ENCODE measurements at regions not wholly inside any gene's neighbourhood (a gene's known extent, or its start where the extent isn't known, plus 50 kb on each side); places are given as distances from the start of the nearest gene placed in this dataset.

DNA sequence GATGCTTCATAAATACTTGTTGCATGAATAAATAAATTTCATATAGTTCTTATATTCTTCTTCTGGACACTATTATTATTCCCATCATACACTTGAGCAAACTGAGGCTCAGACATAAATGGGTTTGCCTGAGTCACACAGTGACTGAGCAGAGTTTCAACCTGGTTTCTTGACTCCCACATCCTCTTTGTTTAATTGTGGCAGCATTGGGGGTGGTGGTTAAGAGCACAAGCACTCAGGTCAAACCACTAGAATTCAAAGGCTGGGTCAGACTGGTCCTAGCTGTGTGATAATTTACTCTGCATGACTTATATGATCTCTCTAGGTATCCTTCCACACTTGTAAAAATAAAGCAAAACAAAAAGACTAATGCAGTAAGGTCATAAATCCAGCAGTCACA lies 274.9 kb upstream of the SRRM4 start:
- DNase-seq: no peak

GRCh38 chr12:118709946-118710345 lies 271.4 kb upstream of the SRRM4 start:
- no peak for DNase-seq

GRCh38 chr12:118711185-118711584 lies 270.2 kb upstream of the SRRM4 start:
- no peak for DNase-seq

GRCh38 chr12:118714051-118714460 lies 267.3 kb upstream of the SRRM4 start:
- DNase-seq: no peak

DNA sequence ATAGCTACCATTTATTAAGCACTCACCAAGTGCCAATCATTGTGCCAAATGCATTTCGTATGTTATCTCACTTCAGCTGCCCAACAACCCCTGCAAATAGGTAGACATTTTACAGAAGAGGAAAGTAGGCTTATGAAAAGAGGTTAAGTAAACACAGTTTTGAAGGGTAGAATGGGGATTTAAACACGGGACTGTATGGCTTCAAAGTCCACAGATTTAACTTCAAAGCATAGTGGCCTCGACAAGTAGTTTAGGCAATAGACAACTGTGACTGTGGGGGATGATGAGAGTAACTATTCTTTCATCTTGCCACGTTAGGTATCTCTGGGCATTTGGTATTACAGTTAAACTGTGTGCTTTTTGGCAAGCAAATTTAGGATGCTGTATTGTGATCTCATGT lies 266.8 kb upstream of the SRRM4 start:
- no peak for DNase-seq

DNA sequence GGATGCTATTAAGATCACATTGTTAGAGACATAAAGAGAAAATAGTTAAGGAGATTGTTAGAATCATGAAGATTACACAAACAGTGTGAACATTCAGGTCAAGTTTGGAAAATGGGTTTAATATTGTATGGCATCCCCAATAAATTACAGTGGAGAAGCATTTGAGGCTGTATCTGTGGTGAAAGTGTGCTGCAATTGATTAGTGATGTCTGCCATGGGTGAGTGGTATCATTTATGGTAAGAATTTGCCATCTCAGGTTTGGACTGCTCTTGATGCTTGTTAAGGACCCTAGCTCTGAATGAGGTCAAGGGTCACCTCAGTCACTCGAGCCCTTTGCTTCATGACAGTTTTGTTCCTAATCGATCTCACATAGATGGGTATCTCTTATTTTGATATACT lies 265.7 kb upstream of the SRRM4 start:
- no peak for DNase-seq

GRCh38 chr12:118727196-118727978 lies 254.0 kb upstream of the SRRM4 start:
- DNase-seq: no peak

- DNase-seq: no peak
Observed at GRCh38 chr12:118727979-118728366, 253.4 kb upstream of the SRRM4 start.

DNA sequence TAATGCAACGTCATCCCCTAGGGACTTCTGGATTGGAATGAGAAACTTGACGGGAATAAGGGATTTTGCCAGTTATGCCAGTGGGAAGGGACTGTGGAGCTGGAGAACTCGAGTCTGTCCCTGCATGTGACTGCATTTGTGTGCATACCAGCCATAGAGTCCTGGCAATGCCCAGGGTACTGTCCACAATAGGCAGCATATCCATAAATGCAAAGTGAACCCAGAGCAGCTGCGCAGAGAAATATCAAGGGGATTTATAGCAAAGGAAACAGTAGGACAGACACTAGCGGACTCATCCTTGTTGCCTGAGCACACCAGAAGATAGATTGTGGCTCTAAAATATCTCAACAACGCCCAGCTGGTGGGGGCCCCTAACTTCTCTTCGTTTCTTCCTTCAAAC lies 247.1 kb upstream of the SRRM4 start:
- DNase-seq: no peak

GRCh38 chr12:118737985-118738540 lies 243.3 kb upstream of the SRRM4 start:
- no peak for DNase-seq

DNA sequence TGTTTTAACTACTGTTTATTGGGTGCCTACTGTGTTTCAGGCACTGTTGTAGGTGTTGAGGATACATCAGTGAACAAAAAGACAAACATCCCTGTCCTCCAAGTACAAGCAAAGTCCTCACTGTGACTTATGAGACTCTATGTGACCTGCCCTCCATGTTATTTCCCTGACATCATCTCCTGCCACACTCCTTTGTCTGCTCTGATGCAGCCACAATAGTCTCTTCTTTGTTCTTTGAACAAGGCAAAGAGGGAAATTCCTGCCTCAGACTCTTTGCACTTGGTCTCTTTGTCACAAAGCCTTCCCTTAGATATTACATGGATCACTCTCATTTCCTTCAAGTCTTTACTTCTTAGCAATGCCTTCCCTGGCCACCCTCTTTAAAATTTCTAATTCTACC lies 240.1 kb upstream of the SRRM4 start:
- no peak for DNase-seq

- DNase-seq: no peak
Observed at GRCh38 chr12:118742431-118742830, 238.9 kb upstream of the SRRM4 start.

DNA sequence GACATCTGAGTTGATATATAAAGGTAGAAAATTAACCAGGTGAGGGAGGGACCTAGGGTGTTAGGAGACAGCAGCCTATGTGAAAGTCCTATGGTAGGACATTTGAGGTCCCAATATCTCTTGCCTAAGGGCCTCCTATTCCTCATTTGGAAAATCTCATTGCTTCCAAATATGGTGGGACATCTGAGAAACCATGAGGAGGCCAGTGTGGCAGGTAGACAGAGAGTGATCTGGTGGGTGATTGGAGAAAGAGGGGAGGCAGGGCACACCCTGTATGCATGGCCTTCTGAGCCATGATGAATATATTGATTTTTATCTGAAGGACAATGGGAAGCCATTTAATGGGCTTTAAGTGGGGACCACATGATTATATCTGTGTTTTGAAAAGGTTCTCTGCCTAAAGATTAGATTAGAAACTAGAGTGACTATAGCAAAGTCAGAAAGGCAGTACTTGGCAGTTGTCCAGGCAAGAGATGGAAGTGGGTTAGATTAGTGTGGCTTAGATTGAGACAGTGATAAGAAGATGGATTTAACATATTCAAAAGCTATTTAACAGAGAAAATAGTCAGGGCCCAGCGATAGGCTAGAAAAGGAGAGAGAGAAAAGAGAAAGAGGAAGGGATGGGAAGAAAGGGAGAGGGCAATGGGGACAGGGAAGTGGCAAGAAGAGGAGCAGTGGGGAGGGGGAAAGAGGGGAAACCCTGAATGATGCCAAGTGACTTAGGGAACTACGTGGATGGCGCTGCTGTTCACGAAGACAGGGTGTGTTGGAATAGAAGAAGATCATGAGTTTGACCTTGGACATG lies 237.2 kb upstream of the SRRM4 start:
- no peak for DNase-seq

DNA sequence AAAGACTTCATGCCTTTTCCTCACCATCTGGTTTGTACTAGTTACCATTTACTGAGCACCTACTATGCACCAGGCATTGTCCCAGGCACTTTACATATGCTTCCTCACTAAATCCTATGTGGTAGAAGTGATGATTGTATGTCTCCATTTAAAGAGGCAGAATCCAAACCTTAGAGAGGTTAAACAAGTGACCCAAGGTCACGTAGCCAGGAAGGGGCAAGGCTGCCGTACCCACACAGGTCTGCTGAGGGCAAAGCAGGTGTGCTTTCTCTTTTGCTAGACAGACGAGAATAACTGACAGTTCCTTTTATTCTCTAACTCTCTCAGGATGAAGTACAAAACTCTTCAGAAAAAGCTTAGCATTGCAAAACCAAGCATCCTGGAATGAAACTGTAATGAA lies 235.2 kb upstream of the SRRM4 start:
- DNase-seq: no peak

DNA sequence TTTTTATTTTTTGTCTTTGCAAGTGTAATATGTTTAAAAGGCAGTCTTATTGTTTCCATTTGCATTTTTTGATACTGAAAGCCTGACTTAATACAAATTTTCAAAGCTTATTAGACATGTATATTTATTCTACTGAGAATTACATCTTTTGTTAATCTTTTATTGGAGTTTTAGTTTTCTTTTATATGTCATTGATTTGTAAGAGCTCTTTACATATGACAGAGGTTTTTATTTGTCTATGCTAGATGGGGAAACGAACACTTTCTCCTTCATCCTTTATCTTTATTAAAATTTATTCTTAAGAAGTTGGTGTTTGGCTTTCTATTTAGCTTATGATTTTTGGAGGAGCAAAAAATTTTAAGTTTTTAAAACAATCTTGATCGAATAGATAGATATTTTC lies 234.4 kb upstream of the SRRM4 start:
- DNase-seq: no peak

GRCh38 chr12:118747771-118748170 lies 233.6 kb upstream of the SRRM4 start:
- DNase-seq: no peak

- no peak for DNase-seq
Observed at GRCh38 chr12:118748478-118749380, 232.6 kb upstream of the SRRM4 start.

- DNase-seq: no peak
Observed at GRCh38 chr12:118749646-118750045, 231.7 kb upstream of the SRRM4 start.

GRCh38 chr12:118750666-118751065 lies 230.7 kb upstream of the SRRM4 start:
- DNase-seq: no peak

DNA sequence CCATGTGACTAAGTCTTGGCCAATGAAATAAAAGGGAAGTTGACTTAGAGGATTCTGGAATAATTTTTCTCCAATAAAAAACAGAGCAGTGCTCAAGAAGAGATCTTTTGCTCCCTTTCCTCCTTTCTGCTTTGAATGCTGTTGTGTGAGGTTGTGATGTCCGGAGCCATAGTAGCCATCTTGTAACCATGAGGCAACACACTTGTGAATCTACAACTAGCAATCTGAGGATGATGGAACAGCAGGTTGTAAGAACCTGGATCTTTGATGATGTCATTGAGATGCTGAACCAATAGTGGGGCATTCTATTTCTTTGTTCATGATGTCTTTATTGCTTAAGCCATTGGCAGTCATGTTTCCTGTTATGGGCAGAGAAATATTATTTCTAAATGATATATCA lies 230.0 kb upstream of the SRRM4 start:
- DNase-seq: no peak

- no peak for DNase-seq
Observed at GRCh38 chr12:118760623-118761022, 220.7 kb upstream of the SRRM4 start.

DNA sequence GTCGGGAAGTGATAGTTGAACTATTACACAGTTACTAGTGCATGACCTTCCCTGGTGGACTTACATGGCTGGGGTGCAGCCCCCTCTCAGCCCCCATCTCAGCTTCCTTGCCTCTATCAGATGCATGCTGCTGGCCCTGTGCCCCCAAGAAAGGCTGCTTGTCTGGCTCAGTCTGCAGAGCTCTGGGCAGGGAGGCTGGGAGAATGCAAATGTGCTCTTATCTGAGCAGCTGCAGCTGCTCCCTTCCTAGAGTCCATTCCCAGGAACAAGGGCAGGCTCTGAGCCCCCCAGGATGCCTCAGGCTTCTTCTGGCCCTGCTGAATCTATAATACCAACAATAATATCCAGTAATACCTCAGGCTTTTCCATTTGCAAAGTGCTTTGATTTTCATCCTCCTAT lies 218.1 kb upstream of the SRRM4 start:
- DNase-seq: no peak

All from cerebellar nuclear complex (tissue), 1 donor.